Kidney (tissue), 13 donors: ENCODE measurements at regions not wholly inside any gene's neighbourhood (a gene's known extent, or its start where the extent isn't known, plus 50 kb on each side); places are given as distances from the start of the nearest gene placed in this dataset.

Experiments
- DNase-seq, 5 donors: peaks; one replicate each; pipeline ENCODE4 v3.0.0-alpha.2; 2013 to 2020
- FAIRE-seq: peaks from 2 replicates; lab custom pipeline; 2012; peaks lifted over from hg19 to GRCh38; lab: Jason Lieb, UNC
- H3K27ac ChIP-seq, 2 donors: one replicate each; pipeline ENCODE4 v1.7.0; 2013; ENCODE audit warnings: low read depth in 2 of 2, low read length in 2 of 2, inconsistent platforms in 1 of 2
- H3K27me3 ChIP-seq: one replicate; pipeline ENCODE4 v1.7.1; 2013; ENCODE audit warnings: low read length, inconsistent platforms; ENCODE audit not compliant: control insufficient read depth, insufficient read depth
- H3K36me3 ChIP-seq, 3 donors: one replicate each; pipeline versions ENCODE4 v1.7.0 to v1.7.1; 2013; ENCODE audit warnings: low read length in 3 of 3, control low read depth in 1 of 3, inconsistent platforms in 1 of 3; ENCODE audit not compliant: insufficient read depth in 3 of 3, control insufficient read depth in 2 of 3
- H3K4me1 ChIP-seq, 3 donors: one replicate each; pipeline versions ENCODE4 v1.7.0 to v1.7.1; 2013; ENCODE audit warnings: low read length in 3 of 3, inconsistent platforms in 1 of 3, low read depth in 1 of 3; ENCODE audit not compliant: control insufficient read depth in 2 of 3, insufficient read depth in 2 of 3
- H3K4me3 ChIP-seq, 3 donors: one replicate each; pipeline versions ENCODE4 v1.7.0 to v1.8.1; 2013; ENCODE audit warnings: low read length in 3 of 3, control low read depth in 1 of 3, inconsistent platforms in 1 of 3
- H3K9ac ChIP-seq, 3 donors: one replicate each; pipeline versions ENCODE4 v1.7.0 to v1.7.1; 2013; ENCODE audit warnings: low read length in 3 of 3, control low read depth in 1 of 3, inconsistent platforms in 1 of 3
- H3K9me3 ChIP-seq, 3 donors: one replicate each; pipeline versions ENCODE4 v1.7.0 to v1.7.1; 2013; ENCODE audit warnings: low read length in 3 of 3, control low read depth in 1 of 3, inconsistent platforms in 1 of 3; ENCODE audit not compliant: control insufficient read depth in 2 of 3, insufficient read depth in 1 of 3
- CTCF ChIP-seq: IDR thresholded peaks from 3 replicates; pipeline ENCODE4 v1.5.1; 2012; ENCODE audit warnings: mild to moderate bottlenecking, moderate library complexity, borderline replicate concordance; ENCODE audit not compliant: insufficient read depth; ENCODE audit errors: extremely low read depth
- intact Hi-C: fragments of 100-400 bp; cut with DNase I; formaldehyde crosslinking; loops from one replicate; pipeline ENCODE4 v1.11.1; 2022
- donor health status: control.
- donor health status: control.
- donor health status: control.
- donor health status: control.
- donor health status: control.
- donor health status: DM: yes; HTN: yes; CAD: no.
- donor health status: Normal renal cell carcinoma (clear cell type).

- intact Hi-C loops = no loop called here
- Histone ChIP-seq H3K27me3 (no peaks in the 10 kb centered on the region), H3K9me3 (no peaks in the 10 kb centered on the region), H3K36me3 (no peaks in the 10 kb centered on the region), H3K9ac (no peak overlapping the region), H3K27ac (no peak overlapping the region), H3K4me3 (no peak overlapping the region), H3K4me1 (no peaks in the 10 kb centered on the region)
- DNase-seq (no peak), FAIRE-seq (no peak)
- no peak for TF ChIP-seq CTCF
These were observed 368.1 kb downstream of the ZEB2 start for GRCh38 chr2:144151851-144152250.

- no peaks in the 10 kb centered on the region for H3K27me3 ChIP-seq
- intact Hi-C loops = no loop called here
- no peak overlapping the region for H3K9ac ChIP-seq
- H3K9me3 ChIP-seq = no peaks in the 10 kb centered on the region
- H3K4me1 ChIP-seq = no peaks in the 10 kb centered on the region
- no peak for TF ChIP-seq CTCF
- FAIRE-seq (no peak), DNase-seq (no peak)
- no peak overlapping the region for H3K27ac ChIP-seq
- H3K36me3 ChIP-seq = no peaks in the 10 kb centered on the region
- no peak overlapping the region for H3K4me3 ChIP-seq
These were observed 368.5 kb downstream of the ZEB2 start for GRCh38 chr2:144151405-144151804.

GRCh38 chr2:144147356-144147755 is 372.6 kb downstream of the ZEB2 start:
- DNase-seq (no peak), FAIRE-seq (no peak)
- Histone ChIP-seq H3K4me1 (no peaks in the 10 kb centered on the region), H3K27me3 (no peaks in the 10 kb centered on the region), H3K27ac (no peak overlapping the region), H3K4me3 (no peak overlapping the region), H3K9me3 (no peaks in the 10 kb centered on the region), H3K9ac (no peak overlapping the region), H3K36me3 (no peaks in the 10 kb centered on the region)
- intact Hi-C loops = no loop called here
- TF ChIP-seq CTCF = no peak

GRCh38 chr2:144146876-144147275 is 373.0 kb downstream of the ZEB2 start:
- Histone ChIP-seq H3K36me3 (no peaks in the 10 kb centered on the region), H3K27me3 (no peaks in the 10 kb centered on the region), H3K4me1 (no peaks in the 10 kb centered on the region), H3K4me3 (no peak overlapping the region), H3K9ac (no peak overlapping the region), H3K9me3 (no peaks in the 10 kb centered on the region), H3K27ac (no peak overlapping the region)
- DNase-seq (no peak), FAIRE-seq (no peak)
- intact Hi-C loops = no loop called here
- TF ChIP-seq CTCF = no peak
